ENCODE measurements at regions not wholly inside any gene's neighbourhood (a gene's known extent, or its start where the extent isn't known, plus 50 kb on each side); places are given as distances from the start of the nearest gene placed in this dataset.

DNA sequence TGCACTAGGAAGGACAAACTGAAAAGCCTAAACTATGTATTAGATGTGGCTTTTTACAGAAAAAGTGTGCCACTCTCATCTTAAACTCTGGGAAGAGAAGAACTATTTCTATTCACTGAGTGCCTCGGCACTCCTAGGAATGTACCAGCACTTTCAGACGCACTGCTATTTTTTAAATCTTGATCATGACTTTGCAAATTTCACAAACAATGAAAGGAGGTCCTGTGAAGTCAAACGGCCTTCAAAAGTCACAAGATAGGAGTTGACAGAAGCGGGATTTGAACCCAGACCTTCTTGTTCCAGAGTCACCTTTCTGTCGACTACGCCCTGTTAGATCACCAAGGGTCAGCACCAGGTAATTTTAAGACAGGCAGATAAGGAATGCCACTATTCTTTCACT is 365.4 kb downstream of the VRK1 start:
- TF ChIP-seq, protein P1, sequence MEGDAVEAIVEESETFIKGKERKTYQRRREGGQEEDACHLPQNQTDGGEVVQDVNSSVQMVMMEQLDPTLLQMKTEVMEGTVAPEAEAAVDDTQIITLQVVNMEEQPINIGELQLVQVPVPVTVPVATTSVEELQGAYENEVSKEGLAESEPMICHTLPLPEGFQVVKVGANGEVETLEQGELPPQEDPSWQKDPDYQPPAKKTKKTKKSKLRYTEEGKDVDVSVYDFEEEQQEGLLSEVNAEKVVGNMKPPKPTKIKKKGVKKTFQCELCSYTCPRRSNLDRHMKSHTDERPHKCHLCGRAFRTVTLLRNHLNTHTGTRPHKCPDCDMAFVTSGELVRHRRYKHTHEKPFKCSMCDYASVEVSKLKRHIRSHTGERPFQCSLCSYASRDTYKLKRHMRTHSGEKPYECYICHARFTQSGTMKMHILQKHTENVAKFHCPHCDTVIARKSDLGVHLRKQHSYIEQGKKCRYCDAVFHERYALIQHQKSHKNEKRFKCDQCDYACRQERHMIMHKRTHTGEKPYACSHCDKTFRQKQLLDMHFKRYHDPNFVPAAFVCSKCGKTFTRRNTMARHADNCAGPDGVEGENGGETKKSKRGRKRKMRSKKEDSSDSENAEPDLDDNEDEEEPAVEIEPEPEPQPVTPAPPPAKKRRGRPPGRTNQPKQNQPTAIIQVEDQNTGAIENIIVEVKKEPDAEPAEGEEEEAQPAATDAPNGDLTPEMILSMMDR (IDR thresholded peaks at IDR 0.05), result no peak
- TF ChIP-seq, protein P2, sequence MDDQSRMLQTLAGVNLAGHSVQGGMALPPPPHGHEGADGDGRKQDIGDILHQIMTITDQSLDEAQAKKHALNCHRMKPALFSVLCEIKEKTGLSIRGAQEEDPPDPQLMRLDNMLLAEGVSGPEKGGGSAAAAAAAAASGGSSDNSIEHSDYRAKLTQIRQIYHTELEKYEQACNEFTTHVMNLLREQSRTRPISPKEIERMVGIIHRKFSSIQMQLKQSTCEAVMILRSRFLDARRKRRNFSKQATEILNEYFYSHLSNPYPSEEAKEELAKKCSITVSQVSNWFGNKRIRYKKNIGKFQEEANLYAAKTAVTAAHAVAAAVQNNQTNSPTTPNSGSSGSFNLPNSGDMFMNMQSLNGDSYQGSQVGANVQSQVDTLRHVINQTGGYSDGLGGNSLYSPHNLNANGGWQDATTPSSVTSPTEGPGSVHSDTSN (IDR thresholded peaks at IDR 0.05), result no peak
- TF ChIP-seq EP300 (IDR thresholded peaks at IDR 0.05; ENCODE audit: borderline replicate concordance in 1 of 2, low read depth in 1 of 2, low read length in 1 of 2) (no peak), MXI1 (IDR thresholded peaks at IDR 0.05; ENCODE audit: low read depth, low read length) (no peak), YY1 (IDR thresholded peaks at IDR 0.05; ENCODE audit: low read depth) (no peak), SMC3 (IDR thresholded peaks at IDR 0.05; ENCODE audit: low read depth, low read length) (no peak), POLR2AphosphoS5 (IDR thresholded peaks at IDR 0.05; ENCODE audit: low read depth, low read length) (no peak), MAX (IDR thresholded peaks at IDR 0.05; ENCODE audit: low read depth) (no peak), CHD2 (IDR thresholded peaks at IDR 0.05; ENCODE audit: low read length, partially characterized antibody) (no peak), RXRA (IDR thresholded peaks at IDR 0.05; ENCODE audit: borderline replicate concordance, low read depth) (no peak)

All from SK-N-SH (cell line).